NCI-H1092 treated with DMSO at 0.1 percent for 48 hours (cell line): ENCODE measurements at regions not wholly inside any gene's neighbourhood (a gene's known extent, or its start where the extent isn't known, plus 50 kb on each side); places are given as distances from the start of the nearest gene placed in this dataset.

Source experiments
- DNase-seq: peaks from one replicate; lab custom pipeline; 2025; lab: John Stamatoyannopoulos, UW

GRCh38 chr4:79082997-79083396 is 143.8 kb upstream of the PAQR3 start:
- DNase-seq = no peak

GRCh38 chr4:79081973-79082372 is 142.7 kb upstream of the PAQR3 start:
- no peak for DNase-seq

GRCh38 chr4:79078339-79078738 is 139.1 kb upstream of the PAQR3 start:
- DNase-seq = no peak

- DNase-seq = no peak
These were observed 134.8 kb upstream of the PAQR3 start for GRCh38 chr4:79074040-79074439.

GRCh38 chr4:79073471-79073870 is 134.2 kb upstream of the PAQR3 start:
- DNase-seq = no peak

- no peak for DNase-seq
These were observed 126.0 kb upstream of the PAQR3 start for GRCh38 chr4:79065262-79065661.

GRCh38 chr4:79064806-79065205 is 125.6 kb upstream of the PAQR3 start:
- no peak for DNase-seq

- no peak for DNase-seq
These were observed 120.6 kb upstream of the PAQR3 start for GRCh38 chr4:79059631-79060399.

GRCh38 chr4:79057772-79058171 is 118.5 kb upstream of the PAQR3 start:
- no peak for DNase-seq

- no peak for DNase-seq
These were observed 114.5 kb upstream of the PAQR3 start for GRCh38 chr4:79053754-79054153.

- DNase-seq = peak; percentile 96
These were observed 111.3 kb upstream of the PAQR3 start for GRCh38 chr4:79050541-79050880.

GRCh38 chr4:79049840-79050540 is 110.8 kb upstream of the PAQR3 start:
- peak; percentile 95 for DNase-seq

- DNase-seq = peak; percentile 84
These were observed 109.6 kb upstream of the PAQR3 start for GRCh38 chr4:79048878-79049277.

- no peak for DNase-seq
These were observed 108.1 kb upstream of the PAQR3 start for GRCh38 chr4:79047316-79047715.

GRCh38 chr4:79046016-79046592 is 106.9 kb upstream of the PAQR3 start:
- no peak for DNase-seq

- DNase-seq = no peak
These were observed 105.0 kb upstream of the PAQR3 start for GRCh38 chr4:79044141-79044659.

- DNase-seq = no peak
These were observed 103.9 kb upstream of the PAQR3 start for GRCh38 chr4:79043138-79043537.

- DNase-seq = peak; percentile 33
These were observed 102.9 kb upstream of the PAQR3 start for GRCh38 chr4:79042079-79042674.

- DNase-seq = no peak
These were observed 95.3 kb upstream of the PAQR3 start for GRCh38 chr4:79034544-79034943.

- no peak for DNase-seq
These were observed 91.7 kb upstream of the PAQR3 start for GRCh38 chr4:79030973-79031372.

- no peak for DNase-seq
These were observed 88.4 kb upstream of the PAQR3 start for GRCh38 chr4:79027656-79028055.

- no peak for DNase-seq
These were observed 85.9 kb upstream of the PAQR3 start for GRCh38 chr4:79025170-79025569.
